GM23248 (cell line): ENCODE measurements at regions not wholly inside any gene's neighbourhood (a gene's known extent, or its start where the extent isn't known, plus 50 kb on each side); places are given as distances from the start of the nearest gene placed in this dataset.

Source experiments
- DNase-seq: peaks from one replicate; pipeline ENCODE4 v3.0.0-alpha.2; 2015
- H2AFZ ChIP-seq: fragments of 200-600 bp; sonication (generic); 2 replicates; pipeline ENCODE4 v1.6.1; 2016; ENCODE audit warnings: antibody characterized with exemption
- H3F3A ChIP-seq: fragments of 200-600 bp; sonication (generic); 2 replicates; pipeline ENCODE4 v1.6.1; 2016; ENCODE audit warnings: mild to moderate bottlenecking, antibody characterized with exemption, mixed run types; ENCODE audit not compliant: insufficient read depth
- H3K27ac ChIP-seq: fragments of 200-600 bp; sonication (generic); 2 replicates; pipeline ENCODE4 v1.5.1; 2016; ENCODE audit warnings: mild to moderate bottlenecking
- H3K27me3 ChIP-seq: fragments of 200-600 bp; sonication (generic); replicated peaks from 2 replicates; pipeline ENCODE4 v1.6.1; 2016; ENCODE audit warnings: mild to moderate bottlenecking; ENCODE audit not compliant: insufficient read depth
- H3K36me3 ChIP-seq: fragments of 200-600 bp; sonication (generic); 2 replicates; pipeline ENCODE4 v1.6.1; 2016; ENCODE audit warnings: low read depth, mild to moderate bottlenecking
- H3K4me1 ChIP-seq: fragments of 200-600 bp; sonication (generic); 2 replicates; pipeline ENCODE4 v1.6.1; 2016; ENCODE audit warnings: mild to moderate bottlenecking; ENCODE audit not compliant: insufficient read depth
- H3K4me2 ChIP-seq: fragments of 200-600 bp; sonication (generic); one replicate; pipeline ENCODE4 v1.6.1; 2016; ENCODE audit warnings: mild to moderate bottlenecking; ENCODE audit not compliant: unreplicated experiment
- H3K4me3 ChIP-seq: fragments of 200-600 bp; sonication (generic); 2 replicates; pipeline ENCODE4 v1.5.1; 2016; ENCODE audit warnings: mild to moderate bottlenecking
- H3K79me2 ChIP-seq: fragments of 200-600 bp; sonication (generic); 2 replicates; pipeline ENCODE4 v1.6.1; 2016; ENCODE audit warnings: mild to moderate bottlenecking; ENCODE audit not compliant: insufficient read depth
- H3K9ac ChIP-seq: fragments of 200-600 bp; sonication (generic); 2 replicates; pipeline ENCODE4 v1.6.1; 2016; ENCODE audit warnings: mild to moderate bottlenecking
- H3K9me2 ChIP-seq: fragments of 200-600 bp; sonication (generic); 2 replicates; pipeline ENCODE4 v1.6.1; 2016; ENCODE audit warnings: mixed run types, mild to moderate bottlenecking, moderate library complexity; ENCODE audit not compliant: insufficient read depth
- H3K9me3 ChIP-seq: fragments of 200-600 bp; sonication (generic); one replicate; pipeline ENCODE4 v1.6.1; 2017; ENCODE audit warnings: low read depth
- H4K20me1 ChIP-seq: fragments of 200-600 bp; sonication (generic); 2 replicates; pipeline ENCODE4 v1.6.0; 2016; ENCODE audit not compliant: insufficient read depth
- EZH2 ChIP-seq: fragments of 200-600 bp; sonication (generic); IDR thresholded peaks from 2 replicates; pipeline ENCODE4 v1.6.1; 2018; ENCODE audit warnings: antibody characterized with exemption, mild to moderate bottlenecking; ENCODE audit not compliant: insufficient read depth, poor library complexity, severe bottlenecking
- EZH2phosphoT487 ChIP-seq: fragments of 200-600 bp; sonication (generic); IDR thresholded peaks from 2 replicates; pipeline ENCODE4 v1.6.1; 2018; ENCODE audit warnings: antibody characterized with exemption, moderate library complexity, mild to moderate bottlenecking, low read depth; ENCODE audit not compliant: insufficient read depth
- WGBS, 2 experiments: methylation state at CpG; one replicate each; pipeline ENCODE4 v1.1.6; 2015 to 2017; ENCODE audit warnings: low lambda C conversion rate in 2 of 2, low coverage in 1 of 2; ENCODE audit errors: missing lambda C conversion rate in 2 of 2; 5-methylcytosine and 5-hydroxymethylcytosine counted together
- in situ Hi-C: fragments of 300-500 bp; cut with MboI; formaldehyde crosslinking; loops from 2 replicates; pipeline ENCODE4 v1.15.0; 2020

DNA sequence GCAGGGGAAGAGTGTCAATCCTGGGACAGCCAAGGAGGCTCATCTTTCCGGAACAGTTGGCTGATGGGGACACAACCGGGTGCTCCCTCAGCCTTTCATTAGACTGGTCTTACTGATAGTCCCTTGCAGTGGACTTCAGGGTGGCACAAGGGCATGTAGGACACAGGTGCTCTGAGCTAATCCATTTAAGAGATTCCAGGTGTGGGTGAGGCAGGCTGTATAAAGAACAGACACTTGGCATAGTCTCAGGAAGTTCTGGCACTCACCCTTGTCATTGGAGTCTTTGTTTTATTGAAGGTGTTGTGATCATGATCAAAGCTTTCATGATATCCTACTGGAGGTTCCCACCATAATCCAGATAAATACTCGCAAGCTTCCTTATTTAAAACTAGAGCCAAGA, 341.6 kb downstream of the EMP1 start:
- H3K9ac ChIP-seq = no peak overlapping the region
- no peaks in the 10 kb centered on the region for H3K9me3 ChIP-seq
- H3K4me3 ChIP-seq = no peak overlapping the region
- no peaks in the 10 kb centered on the region for H3K79me2 ChIP-seq
- WGBS, 2 experiments = 48 to 52% methylated on average over 3 of the region's 3 CpGs
- H3K27me3 ChIP-seq = peaks cover 40% of the 10 kb centered on the region
- no peaks in the 10 kb centered on the region for H4K20me1 ChIP-seq
- no peak for TF ChIP-seq EZH2
- TF ChIP-seq EZH2phosphoT487 = no peak
- H3F3A ChIP-seq = no peaks in the 10 kb centered on the region
- in situ Hi-C loops = loop anchor here (10.0 to 25.0 kb wide), 2 partner anchors 263 to 501 kb away; partner anchors contain the start of gene FAM234B
- no peak overlapping the region for H2AFZ ChIP-seq
- no peak for DNase-seq
- no peaks in the 10 kb centered on the region for H3K4me1 ChIP-seq
- H3K4me2 ChIP-seq = no peak overlapping the region
- H3K36me3 ChIP-seq = no peaks in the 10 kb centered on the region
- H3K27ac ChIP-seq = no peak overlapping the region
- H3K9me2 ChIP-seq = no peaks in the 10 kb centered on the region

DNA sequence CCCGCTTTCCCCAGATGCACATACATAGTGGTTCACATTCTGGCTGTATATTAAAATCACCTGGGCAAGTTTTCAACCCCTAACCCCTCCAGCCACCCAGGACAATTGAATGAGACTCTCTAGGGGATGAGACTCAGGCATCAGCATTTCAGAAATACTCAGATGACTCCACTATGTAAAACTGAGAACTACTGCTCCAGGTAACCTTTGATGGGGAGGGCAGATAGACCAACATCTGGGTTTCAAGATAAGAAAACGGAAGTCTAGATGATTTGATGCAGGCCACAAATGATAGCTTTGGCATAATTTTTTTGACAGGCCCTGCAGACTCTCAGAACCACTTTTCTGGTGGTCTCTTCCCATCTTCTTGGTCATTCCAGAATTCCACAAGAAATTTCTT, 341.1 kb downstream of the EMP1 start:
- no peak overlapping the region for H3K27ac ChIP-seq
- no peak overlapping the region for H3K9ac ChIP-seq
- no peaks in the 10 kb centered on the region for H3K36me3 ChIP-seq
- no peak overlapping the region for H3K4me2 ChIP-seq
- H3K9me2 ChIP-seq = no peaks in the 10 kb centered on the region
- TF ChIP-seq EZH2phosphoT487 = no peak
- no peak for TF ChIP-seq EZH2
- DNase-seq = no peak
- no peaks in the 10 kb centered on the region for H4K20me1 ChIP-seq
- no peak overlapping the region for H3K4me3 ChIP-seq
- H3F3A ChIP-seq = no peaks in the 10 kb centered on the region
- H2AFZ ChIP-seq = no peak overlapping the region
- peaks cover 45% of the 10 kb centered on the region for H3K27me3 ChIP-seq
- in situ Hi-C loops = loop anchor here (10.0 to 25.0 kb wide), 2 partner anchors 263 to 500 kb away; partner anchors contain the start of gene FAM234B
- H3K9me3 ChIP-seq = no peaks in the 10 kb centered on the region
- no peaks in the 10 kb centered on the region for H3K4me1 ChIP-seq
- WGBS, 2 experiments = 35 to 38% methylated on average over 2 of the region's 2 CpGs
- H3K79me2 ChIP-seq = no peaks in the 10 kb centered on the region

DNA sequence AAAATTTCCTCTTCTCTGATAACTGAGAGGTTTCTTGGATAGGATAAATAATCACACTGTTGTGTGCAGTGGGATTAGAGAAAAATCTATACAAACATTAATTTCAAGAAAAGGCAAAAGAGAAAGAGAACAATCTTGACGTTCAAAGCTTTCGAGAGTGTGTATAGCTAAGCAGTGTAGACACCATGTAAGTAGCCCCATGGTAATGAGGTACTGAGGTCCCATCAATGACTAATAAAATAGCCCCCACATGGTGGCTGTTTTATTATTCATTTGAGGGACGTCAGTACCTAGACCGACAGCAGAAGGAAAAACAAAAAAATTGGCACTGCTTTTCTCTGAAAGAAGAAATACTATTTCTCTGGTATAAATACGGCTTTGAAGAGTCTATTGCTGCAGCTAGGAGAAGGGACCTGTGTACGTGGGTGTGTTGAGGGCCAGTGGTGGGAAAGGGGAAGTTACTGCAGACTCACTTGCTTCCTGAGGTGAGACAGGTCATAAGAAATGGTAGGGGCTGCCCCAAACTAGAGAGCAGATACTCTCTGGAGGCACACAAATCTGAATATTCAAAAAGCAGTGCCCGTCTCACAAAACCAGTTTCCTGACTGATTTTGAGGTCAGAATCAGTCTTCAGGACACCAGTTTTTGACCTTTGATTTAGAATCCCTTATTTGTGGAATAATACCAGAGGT, 339.8 kb downstream of the EMP1 start:
- Histone ChIP-seq H2AFZ (no peak overlapping the region), H3K27ac (no peak overlapping the region), H3K36me3 (no peaks in the 10 kb centered on the region), H3K4me3 (no peak overlapping the region), H4K20me1 (no peaks in the 10 kb centered on the region), H3K9me2 (no peaks in the 10 kb centered on the region), H3K4me1 (no peaks in the 10 kb centered on the region), H3K79me2 (no peaks in the 10 kb centered on the region), H3F3A (no peaks in the 10 kb centered on the region), H3K27me3 (peaks cover 50% of the 10 kb centered on the region), H3K9ac (no peak overlapping the region), H3K4me2 (no peak overlapping the region), H3K9me3 (no peaks in the 10 kb centered on the region)
- WGBS, 2 experiments = 42 to 43% methylated on average over 7 of the region's 7 CpGs
- no peak for TF ChIP-seq EZH2
- TF ChIP-seq EZH2phosphoT487 = no peak
- in situ Hi-C loops = loop anchor here (10.0 to 25.0 kb wide), 2 partner anchors 262 to 499 kb away; partner anchors contain the start of gene FAM234B
- DNase-seq = no peak

DNA sequence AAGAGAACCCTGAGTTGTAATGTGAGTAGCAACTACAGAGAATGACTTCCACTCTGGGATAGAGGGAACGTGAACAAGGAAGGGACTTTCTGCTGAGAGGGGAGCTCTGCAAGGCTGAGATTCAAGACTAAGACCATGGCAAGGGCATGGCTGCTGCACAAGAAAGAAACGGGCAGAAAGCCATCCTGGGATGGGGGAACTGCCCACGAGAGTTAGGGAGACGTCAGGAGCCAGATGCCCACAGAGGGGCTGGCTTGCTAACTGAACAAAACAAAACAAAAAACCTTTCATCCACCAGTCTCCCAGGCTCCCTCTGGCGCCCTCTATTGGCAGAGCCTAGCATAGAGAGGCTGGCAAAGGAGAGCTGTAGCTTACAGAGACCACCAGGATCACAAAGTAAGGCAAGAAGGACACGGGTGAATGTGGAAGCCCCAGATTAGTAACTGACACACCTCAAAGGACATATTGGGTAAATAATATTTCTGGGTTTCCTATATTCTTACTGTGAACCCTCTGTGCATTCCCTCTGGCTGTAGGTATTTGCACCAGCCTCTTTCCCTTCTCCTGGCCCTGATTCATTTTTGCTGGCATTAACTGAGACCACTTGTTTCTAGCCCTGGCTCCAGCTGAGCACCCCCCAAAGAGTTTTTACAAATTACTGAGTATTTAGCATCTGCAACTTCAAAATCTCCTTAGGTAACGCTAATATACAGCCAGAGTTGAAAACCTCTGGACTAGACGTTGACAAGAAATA, 338.3 kb downstream of the EMP1 start:
- H3K9me2 ChIP-seq = no peaks in the 10 kb centered on the region
- DNase-seq = peak; percentile 66
- peak overlapping the region; percentile 59 for H3K4me2 ChIP-seq
- TF ChIP-seq EZH2phosphoT487 (no peak), EZH2 (no peak)
- WGBS, 2 experiments = 22 to 23% methylated on average over 8 of the region's 8 CpGs
- H3K27ac ChIP-seq = no peak overlapping the region
- H3K9ac ChIP-seq = no peak overlapping the region
- no peaks in the 10 kb centered on the region for H3K36me3 ChIP-seq
- H3F3A ChIP-seq = no peaks in the 10 kb centered on the region
- H3K79me2 ChIP-seq = no peaks in the 10 kb centered on the region
- H2AFZ ChIP-seq = no peak overlapping the region; the same call in 1 of the 2 replicates
- peak overlapping the region; percentile 46 for H3K4me3 ChIP-seq
- H3K4me1 ChIP-seq = no peaks in the 10 kb centered on the region
- peaks cover 50% of the 10 kb centered on the region for H3K27me3 ChIP-seq
- no peaks in the 10 kb centered on the region for H3K9me3 ChIP-seq
- in situ Hi-C loops = loop anchor here (10.0 to 25.0 kb wide), 2 partner anchors 260 to 498 kb away; partner anchors contain the start of gene FAM234B
- H4K20me1 ChIP-seq = no peaks in the 10 kb centered on the region
